ENCODE measurements at regions not wholly inside any gene's neighbourhood (a gene's known extent, or its start where the extent isn't known, plus 50 kb on each side); places are given as distances from the start of the nearest gene placed in this dataset.
"Not testable (repeated sequence)": the region's sequence is repeated elsewhere in the genome, so short reads cannot be mapped to it uniquely, and the experiment has no call there.

GRCh38 chr9:38342532-38342931 lies 50.0 kb upstream of the ALDH1B1 start:
- DNase-seq (ENCODE audit: low spot score): no peak

GRCh38 chr9:38342096-38342495 lies 50.4 kb upstream of the ALDH1B1 start:
- DNase-seq (ENCODE audit: low spot score): no peak

- no peak for DNase-seq (ENCODE audit: low spot score)
Measured at GRCh38 chr9:38339496-38339895, 53.0 kb upstream of the ALDH1B1 start.

- DNase-seq (ENCODE audit: low spot score): no peak
Measured at GRCh38 chr9:38339087-38339486, 53.4 kb upstream of the ALDH1B1 start.

GRCh38 chr9:38338342-38339018 lies 54.0 kb upstream of the ALDH1B1 start:
- DNase-seq (ENCODE audit: low spot score): no peak

GRCh38 chr9:38337706-38338264 lies 54.7 kb upstream of the ALDH1B1 start:
- DNase-seq (ENCODE audit: low spot score): no peak

- DNase-seq (ENCODE audit: low spot score): no peak
Measured at GRCh38 chr9:38337181-38337580, 55.3 kb upstream of the ALDH1B1 start.

- no peak for DNase-seq (ENCODE audit: low spot score)
Measured at GRCh38 chr9:38336341-38336740, 56.2 kb upstream of the ALDH1B1 start.

GRCh38 chr9:38335686-38336085 lies 56.8 kb upstream of the ALDH1B1 start:
- DNase-seq (ENCODE audit: low spot score): no peak

- DNase-seq (ENCODE audit: low spot score): no peak
Measured at GRCh38 chr9:38334234-38334633, 58.3 kb upstream of the ALDH1B1 start.

GRCh38 chr9:38333047-38333446 lies 59.5 kb upstream of the ALDH1B1 start:
- no peak for DNase-seq (ENCODE audit: low spot score)

GRCh38 chr9:38332625-38333024 lies 59.9 kb upstream of the ALDH1B1 start:
- no peak for DNase-seq (ENCODE audit: low spot score)

GRCh38 chr9:38331141-38331540 lies 61.4 kb upstream of the ALDH1B1 start:
- no peak for DNase-seq (ENCODE audit: low spot score)

- no peak for DNase-seq (ENCODE audit: low spot score)
Measured at GRCh38 chr9:38329968-38330367, 62.5 kb upstream of the ALDH1B1 start.

- no peak for DNase-seq (ENCODE audit: low spot score)
Measured at GRCh38 chr9:38328765-38329164, 63.7 kb upstream of the ALDH1B1 start.

GRCh38 chr9:38326122-38326521 lies 66.4 kb upstream of the ALDH1B1 start:
- no peak for DNase-seq (ENCODE audit: low spot score)

GRCh38 chr9:38324213-38324612 lies 68.3 kb upstream of the ALDH1B1 start:
- DNase-seq (ENCODE audit: low spot score): not testable (repeated sequence)

- no peak for DNase-seq (ENCODE audit: low spot score)
Measured at GRCh38 chr9:38322937-38323336, 69.6 kb upstream of the ALDH1B1 start.

- no peak for DNase-seq (ENCODE audit: low spot score)
Measured at GRCh38 chr9:38319496-38320173, 72.9 kb upstream of the ALDH1B1 start.

- no peak for DNase-seq (ENCODE audit: low spot score)
Measured at GRCh38 chr9:38318759-38319495, 73.6 kb upstream of the ALDH1B1 start.

GRCh38 chr9:38316166-38316780 lies 76.2 kb upstream of the ALDH1B1 start:
- no peak for DNase-seq (ENCODE audit: low spot score)

- DNase-seq (ENCODE audit: low spot score): no peak
Measured at GRCh38 chr9:38315085-38315595, 77.4 kb upstream of the ALDH1B1 start.

Measured in HT-29 (cell line).